ENCODE measurements at regions not wholly inside any gene's neighbourhood (a gene's known extent, or its start where the extent isn't known, plus 50 kb on each side); places are given as distances from the start of the nearest gene placed in this dataset.
"Not testable (repeated sequence)": the region's sequence is repeated elsewhere in the genome, so short reads cannot be mapped to it uniquely, and the experiment has no call there.

DNA sequence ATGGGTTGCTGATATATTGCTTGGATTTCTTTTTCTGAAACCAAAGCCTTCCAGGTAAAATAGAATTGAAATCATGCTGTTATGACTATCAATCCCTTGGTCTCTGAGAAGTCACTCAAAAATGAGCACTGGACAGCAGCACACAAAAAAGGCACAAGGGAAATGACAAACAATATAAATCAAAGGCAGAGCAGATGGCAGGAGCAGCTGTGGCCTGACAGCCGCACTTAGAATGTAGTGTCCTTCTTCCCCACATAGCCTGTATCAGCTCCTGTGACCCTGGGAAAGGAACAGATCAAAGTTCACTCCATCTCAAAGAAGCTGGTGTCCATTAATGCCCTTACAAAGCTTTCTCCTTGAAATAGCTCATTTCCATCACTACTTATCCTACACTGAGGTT is 326.7 kb downstream of the SUCLG1 start:
- H4K20me1 ChIP-seq (ENCODE audit: insufficient read depth, low read length, poor library complexity, severe bottlenecking), result no peaks in the 10 kb centered on the region
- no peaks in the 10 kb centered on the region for H3K27me3 ChIP-seq (ENCODE audit: insufficient read depth, low read length, poor library complexity, severe bottlenecking)
- no peak overlapping the region for H3K9ac ChIP-seq (ENCODE audit: low read depth, low read length, poor library complexity, severe bottlenecking)
- no peaks in the 10 kb centered on the region for H3K36me3 ChIP-seq (ENCODE audit: insufficient read depth, low read length)
- no peaks in the 10 kb centered on the region for H3K9me3 ChIP-seq (ENCODE audit: insufficient read depth, low read depth, low read length)
- H3K4me1 ChIP-seq (ENCODE audit: insufficient read depth, low read length, poor library complexity, severe bottlenecking), result no peaks in the 10 kb centered on the region
- H3K79me2 ChIP-seq (ENCODE audit: insufficient read depth, low read length), result no peaks in the 10 kb centered on the region
- no peaks in the 10 kb centered on the region for H3K9me2 ChIP-seq (replicated peaks; ENCODE audit: low read depth, low read length)
- no peak overlapping the region for H2AFZ ChIP-seq (ENCODE audit: low read length)
- no peaks in the 10 kb centered on the region for H3F3A ChIP-seq (ENCODE audit: low read depth)
- no peak overlapping the region for H3K4me3 ChIP-seq (ENCODE audit: low read length, poor library complexity, severe bottlenecking)
- H3K4me2 ChIP-seq (ENCODE audit: low read depth, low read length, poor library complexity, severe bottlenecking), result no peak overlapping the region
- TF ChIP-seq CTCF (conservative IDR thresholded peaks at IDR 0.05; ENCODE audit: low read length), result no peak
- TF ChIP-seq EZH2phosphoT487 (IDR thresholded peaks at IDR 0.05; ENCODE audit: borderline replicate concordance), result no peak

GRCh38 chr2:84131278-84131830 is 327.7 kb downstream of the SUCLG1 start:
- H3F3A ChIP-seq (ENCODE audit: low read depth), result no peaks in the 10 kb centered on the region
- H3K9ac ChIP-seq (ENCODE audit: low read depth, low read length, poor library complexity, severe bottlenecking), result no peak overlapping the region
- no peak for TF ChIP-seq CTCF (conservative IDR thresholded peaks at IDR 0.05; ENCODE audit: low read length)
- no peak for TF ChIP-seq EZH2phosphoT487 (IDR thresholded peaks at IDR 0.05; ENCODE audit: borderline replicate concordance)
- H3K36me3 ChIP-seq (ENCODE audit: insufficient read depth, low read length), result no peaks in the 10 kb centered on the region
- no peak overlapping the region for H3K4me2 ChIP-seq (ENCODE audit: low read depth, low read length, poor library complexity, severe bottlenecking)
- no peaks in the 10 kb centered on the region for H3K79me2 ChIP-seq (ENCODE audit: insufficient read depth, low read length)
- no peak overlapping the region for H2AFZ ChIP-seq (ENCODE audit: low read length)
- H3K4me1 ChIP-seq (ENCODE audit: insufficient read depth, low read length, poor library complexity, severe bottlenecking), result no peaks in the 10 kb centered on the region
- no peak overlapping the region for H3K4me3 ChIP-seq (ENCODE audit: low read length, poor library complexity, severe bottlenecking)
- H3K9me2 ChIP-seq (replicated peaks; ENCODE audit: low read depth, low read length), result no peaks in the 10 kb centered on the region
- no peaks in the 10 kb centered on the region for H3K27me3 ChIP-seq (ENCODE audit: insufficient read depth, low read length, poor library complexity, severe bottlenecking)
- H4K20me1 ChIP-seq (ENCODE audit: insufficient read depth, low read length, poor library complexity, severe bottlenecking), result no peaks in the 10 kb centered on the region
- H3K9me3 ChIP-seq (ENCODE audit: insufficient read depth, low read depth, low read length), result no peaks in the 10 kb centered on the region

DNA sequence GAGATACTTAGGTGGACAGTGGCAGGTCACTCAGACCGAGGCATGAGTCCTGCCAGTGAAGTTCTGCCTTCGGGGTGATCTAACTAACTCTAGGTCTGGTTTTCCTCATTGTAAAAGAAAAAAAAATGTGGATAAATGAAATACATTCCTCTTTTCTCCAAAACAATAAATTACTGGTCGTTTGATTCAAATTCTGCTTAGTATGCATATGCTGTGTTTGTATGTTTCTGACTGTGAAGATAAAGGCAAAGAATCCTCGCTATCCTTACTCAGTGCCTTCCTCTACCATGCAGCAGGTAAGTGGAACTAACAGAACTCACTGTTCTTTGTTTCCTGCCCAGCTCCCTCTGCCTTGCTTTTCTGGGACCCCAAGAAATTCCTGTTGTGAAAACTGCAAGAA is 330.1 kb downstream of the SUCLG1 start:
- Histone ChIP-seq H3K36me3 (ENCODE audit: insufficient read depth, low read length) (no peaks in the 10 kb centered on the region), H3K4me3 (ENCODE audit: low read length, poor library complexity, severe bottlenecking) (no peak overlapping the region), H3K4me2 (ENCODE audit: low read depth, low read length, poor library complexity, severe bottlenecking) (no peak overlapping the region), H3K9me2 (replicated peaks; ENCODE audit: low read depth, low read length) (no peaks in the 10 kb centered on the region), H3K79me2 (ENCODE audit: insufficient read depth, low read length) (no peaks in the 10 kb centered on the region), H3K4me1 (ENCODE audit: insufficient read depth, low read length, poor library complexity, severe bottlenecking) (no peaks in the 10 kb centered on the region), H3F3A (ENCODE audit: low read depth) (no peaks in the 10 kb centered on the region), H4K20me1 (ENCODE audit: insufficient read depth, low read length, poor library complexity, severe bottlenecking) (no peaks in the 10 kb centered on the region), H3K9ac (ENCODE audit: low read depth, low read length, poor library complexity, severe bottlenecking) (no peak overlapping the region), H3K27me3 (ENCODE audit: insufficient read depth, low read length, poor library complexity, severe bottlenecking) (no peaks in the 10 kb centered on the region), H3K9me3 (ENCODE audit: insufficient read depth, low read depth, low read length) (no peaks in the 10 kb centered on the region), H2AFZ (ENCODE audit: low read length) (no peak overlapping the region)
- TF ChIP-seq EZH2phosphoT487 (IDR thresholded peaks at IDR 0.05; ENCODE audit: borderline replicate concordance) (no peak), CTCF (conservative IDR thresholded peaks at IDR 0.05; ENCODE audit: low read length) (no peak)

DNA sequence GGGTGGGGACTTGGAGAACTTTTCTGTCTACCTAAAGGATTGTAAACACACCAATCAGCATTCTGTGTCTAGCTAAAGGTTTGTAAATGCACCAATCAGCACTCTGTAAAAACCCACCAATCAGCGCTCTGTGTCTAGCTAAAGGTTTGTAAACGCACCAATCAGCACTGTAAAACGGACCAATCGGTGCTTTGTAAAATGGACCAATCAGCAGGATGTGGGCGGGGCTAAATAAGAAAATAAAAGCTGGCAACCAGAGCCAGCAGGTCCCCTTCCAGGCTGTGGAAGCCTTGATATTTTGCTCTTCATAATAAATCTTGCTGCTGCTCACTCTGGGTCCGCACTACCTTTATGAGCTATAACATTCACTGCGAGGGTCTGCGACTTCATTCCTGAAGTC is 331.3 kb downstream of the SUCLG1 start:
- not testable (repeated sequence) for H3K9ac ChIP-seq (ENCODE audit: low read depth, low read length, poor library complexity, severe bottlenecking); H3K36me3 ChIP-seq (ENCODE audit: insufficient read depth, low read length); H4K20me1 ChIP-seq (ENCODE audit: insufficient read depth, low read length, poor library complexity, severe bottlenecking); H3K9me3 ChIP-seq (ENCODE audit: insufficient read depth, low read depth, low read length); H2AFZ ChIP-seq (ENCODE audit: low read length); H3K4me3 ChIP-seq (ENCODE audit: low read length, poor library complexity, severe bottlenecking); H3K4me1 ChIP-seq (ENCODE audit: insufficient read depth, low read length, poor library complexity, severe bottlenecking); H3K4me2 ChIP-seq (ENCODE audit: low read depth, low read length, poor library complexity, severe bottlenecking); H3K79me2 ChIP-seq (ENCODE audit: insufficient read depth, low read length); H3K27me3 ChIP-seq (ENCODE audit: insufficient read depth, low read length, poor library complexity, severe bottlenecking); H3F3A ChIP-seq (ENCODE audit: low read depth); H3K9me2 ChIP-seq (replicated peaks; ENCODE audit: low read depth, low read length)

All from Loucy (cell line).